ENCODE measurements at regions not wholly inside any gene's neighbourhood (a gene's known extent, or its start where the extent isn't known, plus 50 kb on each side); places are given as distances from the start of the nearest gene placed in this dataset.

GRCh38 chrY:19148783-19149182 lies 375.2 kb upstream of the HSFY2 start:
- DNase-seq (ENCODE audit: low read depth in 3 of 3): no peak

- DNase-seq (ENCODE audit: low read depth in 3 of 3): no peak
Observed at GRCh38 chrY:19146296-19146695, 372.8 kb upstream of the HSFY2 start.

- no peak for DNase-seq (ENCODE audit: low read depth in 3 of 3)
Observed at GRCh38 chrY:19142093-19142492, 368.6 kb upstream of the HSFY2 start.

GRCh38 chrY:19140285-19140920 lies 366.9 kb upstream of the HSFY2 start:
- no peak for DNase-seq (ENCODE audit: low read depth in 3 of 3)

- no peak for DNase-seq (ENCODE audit: low read depth in 3 of 3)
Observed at GRCh38 chrY:19134426-19134825, 360.9 kb upstream of the HSFY2 start.

- no peak for DNase-seq (ENCODE audit: low read depth in 3 of 3)
Observed at GRCh38 chrY:19130569-19131358, 357.2 kb upstream of the HSFY2 start.

GRCh38 chrY:19126889-19127288 lies 353.4 kb upstream of the HSFY2 start:
- DNase-seq (ENCODE audit: low read depth in 3 of 3): no peak

- no peak for DNase-seq (ENCODE audit: low read depth in 3 of 3)
Observed at GRCh38 chrY:19124609-19125008, 351.1 kb upstream of the HSFY2 start.

GRCh38 chrY:19122450-19122849 lies 348.9 kb upstream of the HSFY2 start:
- DNase-seq (ENCODE audit: low read depth in 3 of 3): no peak

- DNase-seq (ENCODE audit: low read depth in 3 of 3): no peak
Observed at GRCh38 chrY:19098349-19098748, 324.8 kb upstream of the HSFY2 start.

GRCh38 chrY:19095460-19095859 lies 321.9 kb upstream of the HSFY2 start:
- DNase-seq (ENCODE audit: low read depth in 3 of 3): no peak

- DNase-seq (ENCODE audit: low read depth in 3 of 3): no peak
Observed at GRCh38 chrY:19083006-19083405, 309.5 kb upstream of the HSFY2 start.

GRCh38 chrY:19077698-19078113 lies 304.2 kb upstream of the HSFY2 start:
- no peak for DNase-seq (ENCODE audit: low read depth in 3 of 3)

- no peak for DNase-seq (ENCODE audit: low read depth in 3 of 3)
Observed at GRCh38 chrY:19076846-19077697, 303.5 kb upstream of the HSFY2 start.

- DNase-seq (ENCODE audit: low read depth in 3 of 3): no peak
Observed at GRCh38 chrY:19075471-19076253, 302.1 kb upstream of the HSFY2 start.

- DNase-seq (ENCODE audit: low read depth in 3 of 3): no peak
Observed at GRCh38 chrY:19067435-19067834, 293.9 kb upstream of the HSFY2 start.

GRCh38 chrY:19066447-19067190 lies 293.1 kb upstream of the HSFY2 start:
- no peak for DNase-seq (ENCODE audit: low read depth in 3 of 3)

GRCh38 chrY:19065119-19065518 lies 291.6 kb upstream of the HSFY2 start:
- no peak for DNase-seq (ENCODE audit: low read depth in 3 of 3)

- no peak for DNase-seq (ENCODE audit: low read depth in 3 of 3)
Observed at GRCh38 chrY:19059733-19060132, 286.2 kb upstream of the HSFY2 start.

- no peak for DNase-seq (ENCODE audit: low read depth in 3 of 3)
Observed at GRCh38 chrY:19058831-19059370, 285.4 kb upstream of the HSFY2 start.

- DNase-seq (ENCODE audit: low read depth in 3 of 3): no peak
Observed at GRCh38 chrY:19056138-19056469, 282.6 kb upstream of the HSFY2 start.
